Astrocyte (in vitro differentiated cells and primary cell): ENCODE measurements at regions not wholly inside any gene's neighbourhood (a gene's known extent, or its start where the extent isn't known, plus 50 kb on each side); places are given as distances from the start of the nearest gene placed in this dataset.

Experiments
- EZH2 ChIP-seq: IDR thresholded peaks from 2 replicates; pipeline ENCODE4 v1.6.1; 2012; ENCODE audit warnings: mild to moderate bottlenecking, low read length, inconsistent platforms; ENCODE audit not compliant: insufficient read depth
- TF ChIP-seq, protein P1 (sequence below): IDR thresholded peaks from 2 replicates; pipeline ENCODE4 v1.5.1; 2011; ENCODE audit warnings: low read depth, mild to moderate bottlenecking, inconsistent platforms, low read length, moderate library complexity; ENCODE audit not compliant: insufficient read depth

DNA sequence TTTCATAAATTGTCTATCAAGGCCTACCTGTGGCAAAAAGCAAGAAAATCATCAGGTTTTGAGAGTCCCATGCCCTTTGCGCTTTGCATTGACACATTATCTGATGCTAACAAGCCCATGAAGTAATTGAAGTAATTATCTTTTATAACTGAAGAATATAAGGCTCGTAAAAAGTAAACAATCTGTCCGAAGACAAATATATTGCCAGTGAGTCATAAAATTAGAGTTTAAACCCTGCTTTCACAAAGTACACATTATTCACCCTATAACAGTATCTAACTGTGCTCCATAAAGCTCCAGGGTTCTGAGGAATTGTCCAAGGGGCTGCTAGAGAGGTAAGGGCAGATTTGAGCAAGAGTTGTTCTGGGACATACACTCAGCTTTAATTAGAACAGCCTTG lies 102.3 kb upstream of the PPP1R3A start:
- TF ChIP-seq, protein P1, sequence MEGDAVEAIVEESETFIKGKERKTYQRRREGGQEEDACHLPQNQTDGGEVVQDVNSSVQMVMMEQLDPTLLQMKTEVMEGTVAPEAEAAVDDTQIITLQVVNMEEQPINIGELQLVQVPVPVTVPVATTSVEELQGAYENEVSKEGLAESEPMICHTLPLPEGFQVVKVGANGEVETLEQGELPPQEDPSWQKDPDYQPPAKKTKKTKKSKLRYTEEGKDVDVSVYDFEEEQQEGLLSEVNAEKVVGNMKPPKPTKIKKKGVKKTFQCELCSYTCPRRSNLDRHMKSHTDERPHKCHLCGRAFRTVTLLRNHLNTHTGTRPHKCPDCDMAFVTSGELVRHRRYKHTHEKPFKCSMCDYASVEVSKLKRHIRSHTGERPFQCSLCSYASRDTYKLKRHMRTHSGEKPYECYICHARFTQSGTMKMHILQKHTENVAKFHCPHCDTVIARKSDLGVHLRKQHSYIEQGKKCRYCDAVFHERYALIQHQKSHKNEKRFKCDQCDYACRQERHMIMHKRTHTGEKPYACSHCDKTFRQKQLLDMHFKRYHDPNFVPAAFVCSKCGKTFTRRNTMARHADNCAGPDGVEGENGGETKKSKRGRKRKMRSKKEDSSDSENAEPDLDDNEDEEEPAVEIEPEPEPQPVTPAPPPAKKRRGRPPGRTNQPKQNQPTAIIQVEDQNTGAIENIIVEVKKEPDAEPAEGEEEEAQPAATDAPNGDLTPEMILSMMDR = no peak
- TF ChIP-seq EZH2 = no peak
